NCI-H1930 (cell line): ENCODE measurements at regions not wholly inside any gene's neighbourhood (a gene's known extent, or its start where the extent isn't known, plus 50 kb on each side); places are given as distances from the start of the nearest gene placed in this dataset.

ENCODE experiments used
- DNase-seq, 2 experiments: peaks; one replicate each; lab custom pipeline; 2025; lab: John Stamatoyannopoulos, UW

- no peak for DNase-seq
These were observed 154.0 kb upstream of the KCNK2 start for GRCh38 chr1:214928574-214928973.

- DNase-seq, result no peak
These were observed 149.2 kb upstream of the KCNK2 start for GRCh38 chr1:214933375-214933774.

- DNase-seq, result no peak
These were observed 148.5 kb upstream of the KCNK2 start for GRCh38 chr1:214934045-214934444.

GRCh38 chr1:214935258-214935657 lies 147.3 kb upstream of the KCNK2 start:
- DNase-seq, result no peak

- DNase-seq, result no peak
These were observed 143.4 kb upstream of the KCNK2 start for GRCh38 chr1:214939180-214939579.

GRCh38 chr1:214941061-214941460 lies 141.5 kb upstream of the KCNK2 start:
- DNase-seq, result no peak

GRCh38 chr1:214943054-214943453 lies 139.5 kb upstream of the KCNK2 start:
- DNase-seq, result no peak

GRCh38 chr1:214946615-214947014 lies 135.9 kb upstream of the KCNK2 start:
- no peak for DNase-seq

GRCh38 chr1:214952648-214953047 lies 129.9 kb upstream of the KCNK2 start:
- DNase-seq, result no peak

GRCh38 chr1:214953901-214954616 lies 128.5 kb upstream of the KCNK2 start:
- DNase-seq, result no peak

GRCh38 chr1:214954617-214954949 lies 128.0 kb upstream of the KCNK2 start:
- DNase-seq, result no peak

- no peak for DNase-seq
These were observed 125.0 kb upstream of the KCNK2 start for GRCh38 chr1:214957330-214958137.

GRCh38 chr1:214958486-214958885 lies 124.1 kb upstream of the KCNK2 start:
- DNase-seq, result no peak

- no peak for DNase-seq
These were observed 116.2 kb upstream of the KCNK2 start for GRCh38 chr1:214966346-214966745.

- no peak for DNase-seq
These were observed 114.5 kb upstream of the KCNK2 start for GRCh38 chr1:214967865-214968575.

GRCh38 chr1:214970016-214970415 lies 112.5 kb upstream of the KCNK2 start:
- no peak for DNase-seq

- DNase-seq, result no peak
These were observed 111.5 kb upstream of the KCNK2 start for GRCh38 chr1:214971071-214971470.

GRCh38 chr1:214974002-214974401 lies 108.5 kb upstream of the KCNK2 start:
- DNase-seq, result no peak

GRCh38 chr1:214976665-214977064 lies 105.9 kb upstream of the KCNK2 start:
- DNase-seq, result no peak

GRCh38 chr1:214977110-214977509 lies 105.4 kb upstream of the KCNK2 start:
- DNase-seq, result no peak

- no peak for DNase-seq
These were observed 104.7 kb upstream of the KCNK2 start for GRCh38 chr1:214977700-214978374.

GRCh38 chr1:214979191-214979590 lies 103.3 kb upstream of the KCNK2 start:
- DNase-seq, result no peak
